Peyer's patch (tissue), 4 donors: ENCODE measurements at regions not wholly inside any gene's neighbourhood (a gene's known extent, or its start where the extent isn't known, plus 50 kb on each side); places are given as distances from the start of the nearest gene placed in this dataset.

Experiments used
- CTCF ChIP-seq, 6 experiments: fragments of 450-650 bp in 4 of 6; fragments of 200-600 bp in 2 of 6; sonication (generic) in 1 of 6; IDR thresholded peaks; one replicate each; pipeline ENCODE4 v1.5.1; 2017 to 2019; ENCODE audit warnings: antibody characterized with exemption in 6 of 6, mild to moderate bottlenecking in 3 of 6, moderate library complexity in 1 of 6
- POLR2A ChIP-seq, 2 donors: fragments of 450-650 bp; IDR thresholded peaks; one replicate each; pipeline ENCODE4 v1.5.1; 2017; ENCODE audit warnings: antibody characterized with exemption in 2 of 2, mild to moderate bottlenecking in 2 of 2, moderate library complexity in 2 of 2

- TF ChIP-seq POLR2A (IDR thresholded peaks at IDR 0.05) (no peak), CTCF (IDR thresholded peaks at IDR 0.05) (no peak)
Measured at GRCh38 chr6:8904754-8905153, 469.4 kb upstream of the SLC35B3 start.
